NCI-H526 (cell line): ENCODE measurements at regions not wholly inside any gene's neighbourhood (a gene's known extent, or its start where the extent isn't known, plus 50 kb on each side); places are given as distances from the start of the nearest gene placed in this dataset.

Source experiments
- DNase-seq, 2 experiments: peaks; one replicate each; lab custom pipeline; 2025; lab: John Stamatoyannopoulos, UW

GRCh38 chr7:9981742-9982349, 991.8 kb upstream of the PHF14 start:
- DNase-seq = no peak

DNA sequence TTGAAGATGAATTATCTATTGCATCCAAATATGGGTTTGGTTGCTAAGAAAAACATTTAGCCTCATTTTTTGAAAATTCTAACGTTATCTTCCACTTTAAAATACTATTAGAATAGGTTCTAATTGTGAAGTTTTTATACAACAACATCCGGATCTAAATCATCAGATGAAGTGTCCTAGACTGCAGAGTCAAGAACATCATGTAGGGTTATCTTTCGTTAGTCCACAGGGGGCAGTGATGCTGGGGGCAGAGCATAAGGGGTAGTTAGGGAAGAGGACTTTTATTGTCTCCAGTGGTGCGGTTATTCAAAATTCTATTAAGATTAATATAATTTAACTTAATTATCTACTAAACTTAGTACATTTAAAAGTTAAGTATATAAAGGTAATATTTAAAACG, 990.6 kb upstream of the PHF14 start:
- DNase-seq = no peak

DNA sequence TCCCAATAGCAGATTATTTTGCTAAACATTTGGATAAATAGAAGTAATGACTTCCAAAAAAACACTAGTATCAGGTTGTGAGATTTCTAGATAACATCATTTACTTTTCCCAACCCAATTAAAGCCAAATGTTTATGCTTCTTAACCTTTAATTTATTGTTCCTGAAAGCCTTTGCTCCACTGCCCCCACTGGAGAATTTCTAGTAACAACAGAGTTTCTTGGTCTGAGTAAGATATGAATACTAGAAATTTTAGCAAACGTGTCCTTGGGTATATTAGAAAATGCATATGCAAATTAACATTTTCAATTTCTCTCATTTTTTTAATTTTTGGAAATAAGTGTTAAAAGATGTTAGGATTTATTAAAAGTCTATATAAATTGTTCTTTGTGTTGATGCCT, 958.0 kb upstream of the PHF14 start:
- peak in 1 of 2 experiments; percentile 1 for DNase-seq

- no peak for DNase-seq
These were observed 951.2 kb upstream of the PHF14 start for GRCh38 chr7:10022480-10022879.

- DNase-seq = peak; percentile 29 to 44
These were observed 950.7 kb upstream of the PHF14 start for GRCh38 chr7:10022957-10023356.

DNA sequence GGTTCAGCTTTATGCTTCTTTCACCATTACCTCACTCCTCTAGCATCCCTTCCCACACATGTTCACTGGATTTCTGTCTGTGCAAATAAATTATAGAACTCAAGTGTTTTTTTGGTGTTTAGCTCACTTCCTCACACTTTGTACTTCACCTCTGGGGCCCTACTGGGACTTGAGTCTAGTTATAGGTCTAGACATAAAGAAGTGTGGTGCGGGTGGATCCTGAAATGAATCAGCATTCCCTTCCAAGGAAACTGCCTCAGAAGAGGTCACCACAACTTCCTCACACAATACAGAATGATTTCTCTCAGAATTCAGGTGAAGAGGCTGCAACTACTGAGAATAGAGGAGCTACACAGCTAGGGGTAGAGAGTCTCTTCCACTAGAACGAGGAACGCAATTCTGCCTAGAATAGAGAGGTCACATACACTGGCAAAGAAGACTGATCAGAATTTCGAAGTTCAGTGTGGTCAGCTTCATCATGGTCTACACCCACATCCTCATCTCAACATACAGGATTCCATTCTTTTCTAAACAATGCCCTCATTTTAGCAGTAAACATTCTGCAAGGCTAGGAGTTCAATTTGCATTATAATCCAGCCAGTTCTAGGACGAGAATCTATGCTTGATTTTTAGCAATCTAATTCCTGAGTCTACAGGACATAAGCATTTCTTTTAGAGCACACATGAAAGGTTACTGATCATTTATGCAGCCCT, 938.7 kb upstream of the PHF14 start:
- no peak for DNase-seq

- DNase-seq = no peak
These were observed 937.0 kb upstream of the PHF14 start for GRCh38 chr7:10036693-10037092.

DNA sequence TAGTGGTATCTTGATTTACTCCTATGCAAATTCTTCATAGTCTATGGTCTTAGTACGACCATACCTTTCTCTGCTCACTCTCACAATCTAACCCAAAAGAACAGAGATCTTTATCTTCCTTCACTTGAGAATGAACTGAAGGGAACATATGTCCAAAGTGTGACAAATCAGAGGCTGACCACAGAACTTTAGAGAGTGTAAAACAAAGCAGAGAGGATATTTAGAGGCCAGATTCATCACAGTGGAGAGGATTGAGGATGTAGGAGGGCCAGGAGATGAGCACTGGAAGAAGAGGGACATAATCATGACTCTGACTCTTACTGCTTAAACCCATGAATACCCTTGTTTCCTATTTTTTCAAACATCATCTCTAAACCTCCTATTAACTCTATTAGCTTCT, 935.3 kb upstream of the PHF14 start:
- no peak for DNase-seq

DNA sequence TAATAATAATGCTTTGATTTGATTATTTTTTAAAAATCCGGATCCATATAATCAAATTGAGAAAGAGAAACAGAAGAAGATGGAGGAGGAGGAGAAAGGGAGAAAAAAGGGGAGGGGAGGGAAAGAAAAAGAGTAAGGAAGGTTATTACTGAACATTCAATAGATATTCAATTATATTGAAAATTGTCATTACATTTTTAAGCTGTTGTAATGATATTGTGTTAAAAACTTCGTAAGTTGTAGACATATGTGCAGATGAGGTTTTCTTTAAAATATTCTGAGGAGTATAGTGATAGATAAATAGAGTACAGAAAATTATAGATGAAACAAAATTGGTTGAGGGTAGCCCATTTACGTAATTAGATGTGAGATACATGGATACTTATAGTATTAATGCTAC, 933.0 kb upstream of the PHF14 start:
- no peak for DNase-seq

- no peak for DNase-seq
These were observed 902.8 kb upstream of the PHF14 start for GRCh38 chr7:10070899-10071298.

GRCh38 chr7:10075866-10076265, 897.8 kb upstream of the PHF14 start:
- DNase-seq = no peak

- no peak for DNase-seq
These were observed 896.9 kb upstream of the PHF14 start for GRCh38 chr7:10076660-10077300.

DNA sequence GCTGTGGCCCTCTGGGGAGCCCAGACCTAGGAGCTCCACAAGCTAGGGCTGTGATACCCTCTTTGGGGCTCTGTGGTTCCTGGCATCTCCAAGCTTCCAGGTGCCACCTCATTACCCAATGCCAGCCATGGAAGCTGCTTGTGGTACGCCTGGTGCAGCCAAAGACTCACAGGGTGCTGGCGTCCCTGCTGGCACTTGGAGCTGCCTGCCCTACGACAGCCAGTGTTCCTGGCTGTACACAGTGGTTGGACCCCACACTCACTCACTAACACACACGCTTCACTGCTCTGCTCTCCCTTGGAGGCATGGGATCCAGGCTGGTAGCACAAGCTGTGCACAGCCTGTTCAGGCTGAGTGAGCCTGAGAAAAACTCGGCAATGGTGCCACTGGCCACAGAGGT, 894.1 kb upstream of the PHF14 start:
- no peak for DNase-seq

DNA sequence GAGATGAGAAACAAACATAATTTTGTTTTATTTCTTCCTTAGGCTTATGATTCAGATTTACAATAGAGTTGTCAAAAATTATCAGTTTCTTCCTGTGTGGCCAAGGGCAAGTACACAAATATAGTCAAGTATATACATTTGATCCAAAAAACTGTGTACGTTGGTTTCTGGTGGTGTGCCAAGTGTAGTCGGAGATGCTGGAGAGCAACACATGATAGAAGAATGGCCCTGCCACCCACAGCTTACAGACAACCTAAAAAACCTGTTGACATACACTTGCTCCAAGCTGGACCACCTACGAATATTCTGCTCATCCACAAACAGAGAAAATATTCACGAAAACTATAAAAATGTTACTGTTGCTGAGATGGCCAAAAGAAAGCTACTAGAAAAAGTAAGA, 890.8 kb upstream of the PHF14 start:
- DNase-seq = no peak

DNA sequence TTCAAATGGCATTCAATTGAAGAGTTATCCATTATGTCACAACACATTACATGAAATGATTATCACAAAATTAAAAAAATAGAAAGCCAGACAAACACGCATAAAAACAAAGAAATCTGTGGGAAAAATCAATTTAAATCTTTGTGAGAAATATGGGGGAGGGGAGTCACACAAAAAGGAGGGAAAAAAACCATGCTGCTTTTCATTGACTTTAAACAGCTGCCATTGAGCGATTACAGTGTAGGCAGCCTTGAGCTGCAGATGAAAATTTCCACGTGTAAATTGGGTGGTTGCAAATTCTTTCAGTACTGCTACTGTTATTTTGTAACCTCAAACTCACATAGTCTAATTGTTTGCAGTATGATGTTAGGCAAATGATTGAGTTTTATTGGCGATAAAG, 889.9 kb upstream of the PHF14 start:
- peak; percentile 23 to 33 for DNase-seq

GRCh38 chr7:10085231-10085630, 888.4 kb upstream of the PHF14 start:
- DNase-seq = no peak

DNA sequence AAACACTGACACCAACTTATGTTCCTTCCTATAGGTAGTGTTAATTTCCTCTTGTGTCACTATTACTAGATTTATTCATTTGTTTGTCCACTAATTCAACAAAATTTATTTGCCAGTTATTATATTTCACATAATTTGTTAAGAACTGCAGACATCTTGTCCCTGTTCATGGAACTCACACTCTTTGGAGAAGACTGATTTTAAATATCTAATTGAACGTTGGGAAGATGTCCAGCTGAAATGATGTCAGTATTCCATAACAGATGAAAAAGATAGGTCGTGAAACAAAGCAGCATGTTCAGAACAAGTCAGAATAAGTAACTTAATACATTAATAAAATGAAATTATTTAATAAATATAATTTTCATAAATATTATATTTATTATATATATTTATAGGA, 873.1 kb upstream of the PHF14 start:
- no peak for DNase-seq

DNA sequence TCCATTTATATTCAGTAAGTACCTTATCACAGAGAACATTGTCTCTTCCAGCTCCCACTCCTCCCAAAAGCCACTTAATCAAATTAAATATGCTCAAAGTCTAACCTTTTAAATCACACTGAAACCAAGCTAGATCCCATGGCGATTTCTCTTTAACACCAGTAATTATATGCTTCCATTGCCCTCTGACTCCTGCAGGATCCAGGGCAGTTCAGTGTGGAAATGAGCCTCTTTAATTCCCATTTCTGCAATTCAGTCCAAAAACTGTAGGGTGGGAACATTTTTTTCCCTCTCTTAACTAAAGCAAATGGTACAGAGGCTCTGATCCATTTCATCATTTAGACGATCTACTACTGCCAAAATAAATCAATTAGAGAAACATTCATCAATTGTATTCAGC, 872.3 kb upstream of the PHF14 start:
- no peak for DNase-seq

GRCh38 chr7:10104292-10104691, 869.4 kb upstream of the PHF14 start:
- DNase-seq = no peak

DNA sequence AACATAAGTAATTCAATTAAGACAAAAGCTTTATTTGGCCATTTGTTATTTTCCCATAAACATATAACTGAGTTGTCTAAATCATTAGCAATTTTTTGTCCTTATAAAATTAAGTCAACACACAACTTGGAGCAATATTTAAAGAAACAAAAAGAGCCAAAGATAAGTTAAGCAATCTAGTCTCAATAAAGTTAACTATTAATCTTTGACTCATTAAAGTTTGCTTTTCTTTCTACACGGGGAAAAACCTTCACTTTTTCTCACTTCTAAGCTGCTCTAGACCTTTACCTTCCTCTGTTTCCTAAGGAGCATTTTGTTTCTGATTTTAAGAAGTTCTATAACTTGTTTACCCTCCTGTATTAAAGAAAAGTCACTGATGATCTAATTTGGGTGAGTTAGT, 867.1 kb upstream of the PHF14 start:
- DNase-seq = no peak

GRCh38 chr7:10116511-10116910, 857.2 kb upstream of the PHF14 start:
- no peak for DNase-seq

DNA sequence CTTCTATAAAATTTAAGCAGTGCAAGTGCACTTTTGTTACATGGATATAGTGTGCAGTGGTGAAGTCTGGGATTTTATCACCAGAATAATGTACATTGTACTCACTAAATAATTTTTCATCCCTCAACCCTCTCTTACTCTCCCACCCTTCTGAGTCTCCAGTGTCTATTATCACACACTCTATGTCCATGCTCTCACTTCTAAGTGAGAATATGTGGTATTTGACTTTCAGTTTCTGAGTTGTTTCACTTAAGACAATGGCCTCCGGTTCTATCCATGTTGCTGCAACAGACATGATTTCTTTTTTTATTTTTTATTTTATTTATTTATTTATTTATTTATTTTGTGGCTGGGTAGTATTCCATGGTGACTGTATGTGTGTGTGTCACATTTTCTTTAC, 855.9 kb upstream of the PHF14 start:
- DNase-seq = no peak

GRCh38 chr7:10120936-10121335, 852.7 kb upstream of the PHF14 start:
- no peak for DNase-seq

DNA sequence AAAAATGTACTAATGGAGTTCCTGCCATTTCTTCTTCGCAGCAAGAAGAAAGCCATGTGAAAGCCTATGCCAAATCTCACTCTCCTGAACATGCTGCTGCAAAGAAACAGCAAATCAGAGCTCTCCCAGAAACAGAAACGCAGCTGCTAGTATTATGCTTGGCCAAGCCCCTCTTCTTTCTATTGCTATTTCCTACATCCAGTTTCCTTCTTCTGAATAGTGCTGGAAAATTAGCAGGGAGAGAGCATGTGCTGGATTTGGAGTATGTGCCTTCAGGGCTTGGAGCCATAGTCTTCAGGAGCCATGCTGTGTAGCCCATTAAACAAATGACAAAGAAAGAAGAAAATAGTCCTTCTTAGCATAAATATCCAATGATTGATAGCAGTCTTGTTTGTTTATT, 852.0 kb upstream of the PHF14 start:
- DNase-seq = no peak
